ELR (cell line): ENCODE measurements at regions not wholly inside any gene's neighbourhood (a gene's known extent, or its start where the extent isn't known, plus 50 kb on each side); places are given as distances from the start of the nearest gene placed in this dataset.
"Not testable (repeated sequence)": the region's sequence is repeated elsewhere in the genome, so short reads cannot be mapped to it uniquely, and the experiment has no call there.

Experiments
- DNase-seq: peaks from one replicate; pipeline ENCODE4 v3.0.0-alpha.2; 2015; ENCODE audit warnings: low read depth

DNA sequence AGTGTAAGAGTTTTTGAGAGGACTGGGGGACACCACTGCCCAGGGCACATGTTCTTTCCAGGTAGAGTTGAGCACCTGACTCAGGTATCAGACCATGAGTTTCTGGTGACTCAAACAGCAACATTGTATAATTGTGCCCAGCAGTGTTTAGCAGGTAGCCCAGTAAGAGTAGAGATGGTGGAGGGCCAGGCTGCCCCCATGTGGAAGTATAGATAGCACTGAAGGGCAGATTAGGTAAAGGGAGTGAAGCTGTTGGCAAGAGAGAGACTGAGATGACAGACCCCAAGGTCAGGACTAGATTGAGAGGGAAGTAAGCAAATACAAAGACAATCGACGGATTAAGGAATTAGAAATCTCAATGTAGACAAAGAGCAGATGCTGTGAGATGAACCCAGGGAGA, 74.6 kb downstream of the TRIM42 start:
- no peak for DNase-seq

GRCh38 chr3:140753865-140754754, 76.2 kb downstream of the TRIM42 start:
- no peak for DNase-seq

- no peak for DNase-seq
Measured at GRCh38 chr3:140754936-140755335, 77.1 kb downstream of the TRIM42 start.

- no peak for DNase-seq
Measured at GRCh38 chr3:140756240-140757016, 78.6 kb downstream of the TRIM42 start.

GRCh38 chr3:140758791-140759444, 81.1 kb downstream of the TRIM42 start:
- no peak for DNase-seq

DNA sequence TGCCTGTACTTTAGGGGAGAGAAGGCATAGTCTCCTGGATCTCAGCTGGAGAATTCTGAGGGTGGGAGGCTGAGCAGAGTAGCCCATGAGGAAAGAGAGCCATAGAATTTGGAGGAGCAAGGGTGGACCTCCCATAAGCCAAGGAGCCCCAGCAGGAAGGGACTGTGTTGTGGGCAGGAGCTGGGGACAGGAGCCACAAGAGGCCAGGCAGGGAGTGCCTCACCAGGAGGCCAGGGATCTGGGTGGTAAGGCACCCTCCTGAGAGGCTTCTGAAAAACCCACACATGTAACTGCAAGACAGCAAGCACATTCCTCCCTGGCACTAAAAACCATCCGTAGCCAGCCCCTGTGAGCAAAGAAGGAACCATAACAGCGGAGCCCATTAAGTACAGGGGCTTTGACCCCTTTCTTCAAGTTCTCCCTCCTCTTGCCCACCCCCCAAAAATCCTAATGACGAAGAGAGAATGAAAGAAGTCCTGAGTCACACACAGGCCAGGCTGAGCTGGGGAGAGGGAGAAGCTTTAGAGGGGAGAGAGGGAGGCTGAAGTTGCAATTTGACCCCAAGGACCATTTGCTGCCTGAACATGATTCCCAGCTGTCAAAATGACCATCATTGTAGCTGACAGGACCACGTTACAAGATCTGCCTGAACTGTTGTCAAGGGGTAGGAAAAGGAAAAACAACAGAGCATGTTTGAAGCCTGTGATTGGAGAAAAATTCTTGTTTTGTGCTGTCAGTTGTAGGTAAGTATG, 82.6 kb downstream of the TRIM42 start:
- no peak for DNase-seq

DNA sequence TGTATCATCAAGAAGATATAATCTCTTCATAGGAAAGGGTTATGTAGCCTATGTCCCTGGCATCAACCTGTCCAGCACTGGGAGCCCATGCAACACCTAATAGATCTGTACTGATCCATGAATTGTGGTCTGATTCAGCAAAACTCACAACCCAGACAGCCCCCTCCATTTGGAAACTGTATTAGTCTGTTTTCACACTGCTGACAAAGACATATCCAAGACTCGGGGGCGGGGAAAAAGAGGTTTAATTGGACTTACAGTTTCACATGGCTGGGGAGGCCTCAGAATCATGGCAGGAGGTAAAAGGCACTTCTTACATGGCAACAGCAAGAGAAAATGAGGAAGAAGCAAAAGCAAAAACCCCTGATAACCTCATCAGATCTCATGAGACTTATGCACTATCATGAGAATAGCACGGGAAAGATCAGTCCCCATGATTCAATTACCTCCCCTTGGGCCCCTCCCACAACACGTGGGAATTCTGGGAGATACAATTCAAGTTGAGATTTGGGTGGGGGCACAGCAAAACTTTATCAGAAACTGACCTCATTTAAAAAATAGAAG, 83.3 kb downstream of the TRIM42 start:
- DNase-seq = no peak

DNA sequence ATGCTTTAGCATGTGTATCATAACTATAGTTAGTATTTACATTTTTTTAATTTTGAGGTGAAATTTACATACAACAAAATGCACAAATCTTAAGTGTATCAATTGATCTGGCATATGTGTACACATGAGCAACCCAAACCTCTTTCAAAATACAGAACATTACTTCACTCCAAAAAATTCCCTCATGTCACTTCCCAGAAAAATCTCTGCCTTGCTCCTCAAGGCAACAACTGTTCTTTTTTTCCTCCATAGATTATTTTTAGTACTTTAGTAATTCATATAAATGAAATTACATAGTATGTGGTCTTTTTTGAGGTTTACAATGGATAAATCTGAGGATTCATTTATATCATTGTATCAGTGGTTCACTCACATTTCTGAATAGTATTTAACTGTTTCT, 84.9 kb downstream of the TRIM42 start:
- DNase-seq = no peak

DNA sequence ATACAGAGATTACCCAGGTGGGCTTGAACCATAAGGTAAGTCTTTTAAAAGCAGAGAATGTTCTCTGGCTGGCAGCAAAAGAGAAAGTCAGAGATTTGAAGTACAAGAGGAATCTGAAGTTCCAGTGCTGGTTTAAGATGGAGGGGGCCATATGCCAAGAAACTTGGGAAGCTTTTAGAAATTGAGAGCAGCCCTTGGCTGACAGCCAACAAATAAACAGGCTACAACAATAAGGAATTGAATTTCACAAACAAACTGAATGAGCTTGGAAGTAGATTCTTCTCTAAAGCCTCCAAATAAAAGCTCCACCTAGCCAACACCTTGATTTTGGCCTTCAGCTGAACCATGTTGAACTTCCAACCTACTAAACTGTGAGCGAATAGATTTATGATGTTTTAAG, 85.7 kb downstream of the TRIM42 start:
- no peak for DNase-seq

GRCh38 chr3:140765246-140765645, 87.4 kb downstream of the TRIM42 start:
- DNase-seq = no peak

DNA sequence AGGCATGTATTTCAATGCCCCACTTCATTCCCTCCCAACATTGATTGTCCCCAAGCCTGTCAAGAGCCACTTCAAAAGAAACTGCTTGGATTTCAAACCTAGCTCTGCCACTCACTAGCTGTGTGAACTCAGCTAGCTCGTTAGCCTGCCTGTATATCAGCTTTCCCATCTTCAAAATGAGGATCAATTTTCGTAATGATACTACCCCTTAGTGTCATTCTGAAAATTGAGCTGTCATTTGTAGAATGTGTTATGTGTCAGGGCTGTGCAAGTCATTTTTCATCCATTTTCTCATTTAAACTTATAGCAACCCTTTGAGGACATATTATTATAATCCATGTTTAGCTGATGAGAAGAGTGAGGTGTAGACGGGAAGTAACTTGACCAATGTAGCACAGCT, 88.6 kb downstream of the TRIM42 start:
- no peak for DNase-seq

GRCh38 chr3:140767566-140767965, 89.7 kb downstream of the TRIM42 start:
- no peak for DNase-seq

DNA sequence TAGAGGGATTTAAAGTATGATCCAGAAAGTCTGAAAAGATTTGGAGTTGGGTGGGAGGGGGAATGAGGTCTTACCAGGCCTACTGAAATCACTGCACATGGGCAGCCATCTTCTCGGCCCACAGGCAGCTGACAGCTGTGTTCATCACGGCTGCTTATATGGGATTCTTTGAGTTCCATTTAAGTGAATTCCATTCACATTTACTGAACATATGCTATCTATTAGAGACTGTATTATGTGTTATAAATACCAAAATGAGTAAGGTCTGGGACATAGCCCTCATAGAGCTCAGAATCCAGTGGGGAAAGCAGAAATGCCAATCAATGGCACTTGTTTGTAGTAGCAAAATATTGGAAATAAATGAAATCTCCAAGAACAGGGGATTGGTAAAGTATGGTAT, 91.1 kb downstream of the TRIM42 start:
- no peak for DNase-seq

- DNase-seq = no peak
Measured at GRCh38 chr3:140769951-140770350, 92.1 kb downstream of the TRIM42 start.

- DNase-seq = no peak
Measured at GRCh38 chr3:140770977-140771667, 93.3 kb downstream of the TRIM42 start.

DNA sequence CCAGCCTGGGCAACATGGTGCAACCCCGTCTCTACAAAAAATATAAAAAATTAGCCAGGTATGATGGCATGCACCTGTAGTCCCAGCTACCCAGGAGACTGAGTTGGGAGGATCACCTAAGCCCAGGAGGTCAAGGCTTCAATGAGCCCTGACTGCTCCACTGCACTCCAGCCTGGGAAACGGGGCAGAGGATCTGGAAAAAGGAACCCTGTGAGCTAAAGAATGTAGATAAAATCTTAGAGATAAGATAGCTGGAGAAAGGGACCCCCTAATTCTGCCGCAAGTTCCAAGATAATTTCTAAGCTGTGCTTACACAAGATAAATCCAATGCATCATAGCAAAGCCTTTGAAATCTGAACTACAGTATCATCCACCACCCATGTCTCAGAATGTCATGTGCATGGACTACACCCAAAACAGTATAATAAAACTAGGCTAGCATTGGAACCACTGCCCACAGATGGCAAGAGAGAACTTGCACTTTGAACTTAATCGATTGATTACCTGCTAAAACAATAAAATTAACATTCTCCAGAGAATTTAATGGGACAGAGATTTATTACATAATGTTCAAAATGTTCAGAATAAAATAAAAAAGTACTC, 99.9 kb downstream of the TRIM42 start:
- DNase-seq = no peak

DNA sequence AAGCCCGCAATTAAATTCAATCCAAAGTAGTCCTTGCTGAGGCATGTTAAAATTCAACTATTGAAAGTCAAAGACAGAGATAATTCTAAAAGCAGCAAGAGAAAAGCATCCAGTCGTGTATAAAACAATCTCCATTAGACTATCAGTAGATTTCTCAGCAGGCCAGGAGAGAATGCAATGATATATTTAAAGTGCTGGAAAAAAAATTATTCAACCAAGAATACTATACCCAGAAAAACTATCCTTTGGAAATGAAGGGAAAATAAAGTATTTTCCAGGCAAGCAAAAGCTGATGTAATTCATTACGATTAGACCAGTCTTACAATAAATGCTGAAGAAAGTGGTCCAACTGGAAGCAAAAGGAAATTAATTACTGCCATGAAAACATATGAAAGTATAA, 113.5 kb downstream of the TRIM42 start:
- DNase-seq = no peak

DNA sequence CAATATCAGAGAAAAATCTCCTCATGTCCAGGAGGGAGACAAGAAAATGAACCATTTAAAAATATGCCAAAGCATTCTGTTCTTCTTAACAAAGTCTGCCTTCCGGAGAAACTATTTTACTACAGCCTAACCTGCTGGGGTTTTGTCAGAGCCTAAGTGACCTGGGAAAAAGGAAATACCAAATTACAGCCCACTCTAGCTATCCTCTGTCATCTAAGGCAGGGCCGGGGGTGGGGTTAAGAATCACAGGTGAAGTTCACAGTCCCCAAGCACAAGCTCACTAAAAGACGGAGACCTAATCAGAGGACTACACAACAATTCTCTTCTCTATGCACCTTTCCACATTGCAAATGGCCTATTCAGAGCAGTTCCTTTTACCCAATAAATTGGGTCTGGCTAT, 116.6 kb downstream of the TRIM42 start:
- DNase-seq = no peak

DNA sequence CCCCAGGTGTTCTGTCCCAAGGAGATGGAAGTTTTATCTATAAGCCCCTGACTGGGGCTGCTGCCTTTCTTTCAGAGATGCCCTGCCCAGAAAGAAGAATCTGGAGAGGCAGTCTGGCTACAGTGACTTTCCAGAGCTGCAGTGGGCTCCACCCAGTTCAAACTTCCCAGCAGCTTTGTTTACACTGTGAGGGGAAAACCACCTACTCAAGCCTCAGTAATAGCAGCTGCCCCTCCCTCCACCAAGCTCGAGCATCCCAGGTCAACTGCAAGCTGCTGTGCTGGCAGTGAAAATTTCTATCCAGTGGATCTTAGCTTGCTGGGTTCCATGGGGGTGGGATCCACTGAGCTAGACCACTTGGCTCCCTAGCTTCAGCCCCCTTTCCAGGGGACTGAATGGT, 125.0 kb downstream of the TRIM42 start:
- DNase-seq = not testable (repeated sequence)

DNA sequence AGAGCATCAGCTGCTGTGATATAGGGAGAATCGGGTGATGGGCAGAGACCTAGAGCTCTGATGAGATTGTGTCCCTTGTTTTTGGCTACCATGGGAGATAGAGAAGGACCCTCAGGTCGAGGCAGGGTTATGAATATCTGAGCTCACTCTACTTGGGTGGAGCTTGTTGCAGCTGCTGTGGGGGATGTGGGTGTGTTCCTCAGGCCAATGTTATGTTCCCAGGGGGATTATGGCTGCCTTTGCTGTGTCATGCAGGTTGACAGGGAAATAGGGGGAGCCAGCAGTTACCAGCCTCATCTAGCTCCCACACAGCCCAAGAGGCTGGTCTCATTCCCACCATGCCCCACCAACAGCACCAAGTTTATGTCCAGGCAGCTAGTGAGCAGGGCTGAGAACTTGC, 131.5 kb downstream of the TRIM42 start:
- DNase-seq = no peak
